H1 (cell line): ENCODE measurements at regions not wholly inside any gene's neighbourhood (a gene's known extent, or its start where the extent isn't known, plus 50 kb on each side); places are given as distances from the start of the nearest gene placed in this dataset.

Experiments used
- CHD7 ChIP-seq: fragments of 300-600 bp; sonication (generic); IDR thresholded peaks from 2 replicates; pipeline ENCODE4 v1.7.1; 2012; ENCODE audit warnings: low read length, moderate library complexity, mild to moderate bottlenecking, inconsistent platforms; ENCODE audit not compliant: insufficient replicate concordance
- FOSL1 ChIP-seq: IDR thresholded peaks from 2 replicates; pipeline ENCODE4 v1.6.1; 2011; ENCODE audit warnings: mild to moderate bottlenecking, low read depth, low read length, moderate library complexity; ENCODE audit not compliant: insufficient read depth
- HDAC6 ChIP-seq: IDR thresholded peaks from one replicate; pipeline ENCODE4 v1.7.1; 2012; ENCODE audit warnings: low read depth, mild to moderate bottlenecking, inconsistent platforms, low read length, moderate library complexity
- JUN ChIP-seq: IDR thresholded peaks from 2 replicates; pipeline ENCODE4 v1.6.1; 2011; ENCODE audit warnings: low read depth, mild to moderate bottlenecking, improper control_type of control experiment, low read length
- KDM5A ChIP-seq: fragments of 200-600 bp; IDR thresholded peaks from 2 replicates; pipeline ENCODE4 v1.7.1; 2012; ENCODE audit warnings: mild to moderate bottlenecking, low read length, inconsistent platforms, mixed read lengths
- MAFK ChIP-seq: IDR thresholded peaks from 2 replicates; pipeline ENCODE4 v1.6.1; 2012; ENCODE audit warnings: low read depth, mild to moderate bottlenecking, improper control_type of control experiment, low read length
- POLR2A ChIP-seq, 2 experiments: IDR thresholded peaks; 1 replicate in 1 of 2; 2 replicates in 1 of 2; pipeline ENCODE4 v1.6.1; 2011; ENCODE audit warnings: low read depth in 2 of 2, low read length in 2 of 2, mild to moderate bottlenecking in 2 of 2; ENCODE audit errors: control extremely low read depth in 1 of 2
- TEAD4 ChIP-seq: IDR thresholded peaks from 2 replicates; pipeline ENCODE4 v1.6.1; 2012; ENCODE audit warnings: low read depth, low read length, inconsistent platforms, mixed read lengths
- TF ChIP-seq, protein P1 (sequence below): IDR thresholded peaks from 2 replicates; pipeline ENCODE4 v1.6.1; 2011; ENCODE audit warnings: low read depth, mild to moderate bottlenecking, low read length; ENCODE audit not compliant: insufficient read depth

DNA sequence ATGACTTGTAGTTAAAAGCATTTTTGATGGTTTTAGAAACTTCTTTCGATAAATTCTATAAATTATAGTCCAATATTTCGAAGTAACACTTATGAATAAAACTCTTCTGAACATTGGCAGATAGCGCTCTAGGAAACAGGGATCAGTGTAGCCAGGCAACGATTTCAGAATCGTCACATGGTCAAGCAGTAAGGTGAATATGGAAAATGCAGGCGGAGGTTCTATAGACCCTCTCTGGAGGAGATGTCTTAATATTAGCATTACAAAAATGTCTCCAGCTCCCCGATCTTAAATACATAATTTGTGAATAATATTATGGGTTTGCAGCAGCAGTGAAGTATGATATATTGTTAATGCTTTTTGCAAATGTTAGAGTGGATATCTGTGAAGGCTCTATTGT is 310.3 kb downstream of the SS18 start (continued):
- TF ChIP-seq MAFK (no peak), CHD7 (no peak), KDM5A (no peak), HDAC6 (no peak), FOSL1 (no peak), POLR2A (IDR thresholded peaks at IDR 0.05; ENCODE audit: control extremely low read depth in 1 of 2, low read depth in 2 of 2, low read length in 2 of 2) (no peak), JUN (no peak), TEAD4 (no peak)
- TF ChIP-seq, protein P1, sequence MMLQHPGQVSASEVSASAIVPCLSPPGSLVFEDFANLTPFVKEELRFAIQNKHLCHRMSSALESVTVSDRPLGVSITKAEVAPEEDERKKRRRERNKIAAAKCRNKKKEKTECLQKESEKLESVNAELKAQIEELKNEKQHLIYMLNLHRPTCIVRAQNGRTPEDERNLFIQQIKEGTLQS, result no peak
